ENCODE measurements at regions not wholly inside any gene's neighbourhood (a gene's known extent, or its start where the extent isn't known, plus 50 kb on each side); places are given as distances from the start of the nearest gene placed in this dataset.

DNA sequence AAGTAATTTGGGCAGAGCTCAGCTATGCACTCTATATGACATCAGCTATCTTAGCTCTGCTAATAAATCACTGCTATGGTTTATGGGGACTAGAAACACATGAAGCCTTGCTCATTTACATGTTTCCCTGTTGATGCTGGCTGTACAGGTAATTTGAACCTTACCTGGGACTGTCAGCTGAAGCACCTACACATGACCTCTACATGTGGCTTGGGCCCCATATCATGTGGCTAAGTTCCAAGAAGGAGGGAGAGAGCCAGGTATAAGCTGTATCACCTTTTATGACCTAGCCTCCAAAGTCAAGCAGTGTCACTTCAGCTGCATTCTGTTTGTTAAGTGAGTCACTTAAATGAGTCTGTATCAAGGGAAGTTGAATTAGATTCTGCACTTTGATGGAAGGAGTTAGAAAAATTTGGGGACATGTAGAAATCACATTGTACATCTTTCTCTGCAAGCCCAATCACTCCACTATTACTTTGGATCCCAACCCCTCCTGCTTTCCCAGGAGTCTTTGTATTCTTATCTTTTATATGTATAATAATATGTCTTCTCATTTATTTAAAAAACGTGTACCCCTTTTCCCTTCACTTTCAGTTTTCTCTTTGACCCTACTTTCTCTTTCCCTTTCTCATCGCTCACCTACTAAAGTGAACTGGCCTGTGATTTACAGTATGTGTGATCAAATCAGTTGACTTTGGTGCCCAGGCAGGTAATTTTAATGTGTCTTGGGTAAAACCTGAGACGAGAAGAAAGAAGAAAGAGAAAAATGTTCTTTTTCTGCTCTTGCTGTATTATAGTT is 53.4 kb upstream of the PRKACB start:
- DNase-seq: no peak

DNA sequence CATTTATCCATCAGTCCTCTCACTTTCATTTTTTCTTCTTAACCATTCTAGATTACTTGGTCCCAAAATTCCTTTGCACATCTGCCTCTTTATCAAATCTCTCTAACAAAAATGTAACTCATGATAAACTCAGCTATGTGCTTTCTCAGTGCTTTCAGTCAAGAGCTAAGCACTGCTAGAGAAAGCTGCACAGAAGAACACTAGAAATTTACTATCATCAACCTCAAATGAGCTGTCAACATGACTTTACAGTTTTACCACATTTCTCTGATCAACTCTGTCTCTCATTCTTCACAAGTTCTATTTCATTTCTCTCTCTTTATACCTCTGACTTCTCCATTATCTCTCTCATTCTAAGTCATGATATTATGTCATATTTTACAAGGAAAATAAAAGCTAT is 54.2 kb upstream of the PRKACB start:
- no peak for DNase-seq

- DNase-seq: peak; percentile 77
Measured at GRCh38 chr1:84089465-84089864, 54.6 kb upstream of the PRKACB start.

GRCh38 chr1:84086616-84087015 is 57.5 kb upstream of the PRKACB start:
- DNase-seq: no peak

GRCh38 chr1:84086189-84086588 is 57.9 kb upstream of the PRKACB start:
- no peak for DNase-seq

DNA sequence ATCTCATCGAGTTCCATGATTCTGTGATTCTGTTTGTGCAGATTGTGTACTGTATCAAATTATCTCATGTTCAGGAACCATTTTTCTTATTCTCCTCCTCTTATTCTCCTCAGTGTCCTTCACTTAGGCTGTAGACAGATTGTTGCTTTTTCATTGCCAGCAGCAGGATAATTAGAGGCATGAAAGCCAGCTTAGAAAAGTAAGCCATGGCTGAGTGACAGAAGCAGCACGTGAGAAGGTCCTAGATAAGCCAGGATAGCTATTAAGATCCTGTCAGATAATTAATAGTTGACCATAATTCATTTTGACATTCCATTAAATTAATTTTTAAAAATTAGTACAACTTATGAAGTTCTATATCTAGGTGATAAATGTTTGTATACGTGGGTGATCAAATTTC is 60.8 kb upstream of the PRKACB start:
- no peak for DNase-seq

DNA sequence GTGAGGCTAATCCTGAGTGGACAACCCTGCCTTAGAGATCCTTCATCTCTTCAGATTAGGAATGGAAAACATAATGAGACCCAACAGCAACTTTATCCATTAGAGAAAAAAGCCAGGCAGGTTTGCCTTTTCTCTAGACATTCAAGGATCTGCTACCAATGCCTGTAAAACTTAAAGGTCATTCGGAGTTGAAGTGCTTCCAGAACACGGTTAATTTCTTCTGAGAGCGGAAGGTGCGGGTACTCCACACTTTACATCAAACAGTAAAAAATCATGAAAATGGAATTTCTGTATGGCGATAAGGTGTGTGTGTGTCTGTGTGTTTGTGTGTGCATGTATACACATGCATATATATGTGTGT is 65.2 kb upstream of the PRKACB start:
- no peak for DNase-seq

DNA sequence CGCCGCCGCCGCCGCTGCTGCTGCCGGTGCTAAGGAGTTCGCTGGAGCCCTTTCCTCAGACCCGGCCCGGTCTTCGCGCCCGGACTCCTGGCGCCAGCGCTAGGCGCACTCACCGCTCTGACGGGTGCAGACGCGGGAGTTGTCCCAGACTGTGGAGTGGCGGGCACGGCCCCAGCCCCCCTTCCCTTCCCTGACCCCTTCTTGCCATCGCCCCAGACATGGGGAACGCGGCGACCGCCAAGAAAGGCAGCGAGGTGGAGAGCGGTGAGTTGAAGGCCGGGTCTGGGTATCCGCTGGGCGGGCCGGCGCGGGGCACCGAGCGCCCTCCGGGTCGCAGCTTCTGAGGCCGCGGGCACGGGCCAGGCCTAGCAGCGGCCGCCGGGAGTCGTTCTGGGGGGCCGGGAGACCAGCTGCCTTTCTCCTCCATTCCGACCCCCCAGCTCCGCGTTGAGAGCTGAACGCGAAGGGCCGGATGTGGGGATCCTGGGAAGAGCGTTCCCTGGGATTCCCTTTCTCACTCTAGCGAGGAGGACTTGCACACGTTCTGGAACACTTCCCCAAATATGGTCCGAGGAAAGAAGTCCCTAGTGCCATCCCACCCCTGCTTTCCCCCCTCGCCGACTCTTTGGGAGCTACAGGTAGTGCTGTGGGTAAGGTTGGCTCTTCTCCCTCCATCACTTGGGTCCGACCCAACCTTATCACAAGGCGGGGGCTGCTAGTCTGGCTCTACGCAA is 65.8 kb upstream of the PRKACB start:
- peak; percentile 41 for DNase-seq

DNA sequence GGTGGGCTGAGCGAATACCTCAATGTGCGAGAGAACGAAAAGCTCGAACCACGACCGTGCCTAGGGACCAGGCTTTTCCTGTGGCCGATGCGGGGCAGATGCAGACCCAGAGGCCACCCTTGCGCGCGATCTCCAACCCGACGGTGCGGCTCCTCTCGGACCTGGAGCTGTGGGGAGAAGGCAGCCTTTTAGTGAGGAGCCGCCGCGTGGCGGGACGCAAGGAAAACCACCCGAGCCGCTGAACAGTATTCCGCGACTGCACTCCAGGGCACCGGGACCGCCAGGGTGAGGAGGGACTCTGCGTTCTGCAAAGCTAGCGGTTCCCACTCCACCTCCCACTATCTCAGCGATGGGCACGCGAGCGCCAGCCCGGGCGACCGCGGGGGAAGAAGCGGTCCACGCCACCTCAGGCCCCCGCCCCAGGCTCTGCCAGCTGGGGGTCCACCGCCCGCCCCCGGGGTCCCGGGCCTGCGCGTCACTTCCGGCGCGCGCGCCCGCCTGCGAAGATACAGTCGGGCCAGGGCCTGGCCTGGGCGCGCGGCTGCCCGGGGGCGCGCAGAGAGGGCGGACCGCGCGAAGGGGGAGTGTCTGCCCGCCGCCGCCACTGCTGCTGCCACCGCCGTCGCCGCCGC is 66.5 kb upstream of the PRKACB start:
- peak; percentile 86 for DNase-seq

- DNase-seq: peak; percentile 63
Measured at GRCh38 chr1:84073266-84073665, 70.8 kb upstream of the PRKACB start.

GRCh38 chr1:84069236-84069845 is 70.4 kb upstream of the TTLL7 start:
- DNase-seq: no peak

GRCh38 chr1:84062496-84062895 is 63.6 kb upstream of the TTLL7 start:
- no peak for DNase-seq

DNA sequence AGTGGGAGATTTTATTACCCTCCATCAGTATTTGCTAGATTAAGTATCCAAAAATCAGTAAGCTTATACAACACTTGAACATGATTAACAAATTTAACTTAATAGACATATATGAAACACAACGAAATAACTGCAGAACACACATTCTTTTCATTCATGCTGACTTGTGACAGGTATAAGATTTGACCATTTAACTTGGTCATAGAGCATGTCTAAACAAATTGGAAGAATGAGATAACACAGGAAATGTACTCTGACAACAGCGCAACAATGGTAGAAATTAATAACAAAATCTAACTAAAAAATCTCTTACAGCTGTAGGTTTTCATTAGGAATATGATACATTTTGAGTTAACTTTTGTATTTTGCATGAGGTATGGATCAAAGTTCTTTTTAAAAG is 62.4 kb upstream of the TTLL7 start:
- no peak for DNase-seq

DNA sequence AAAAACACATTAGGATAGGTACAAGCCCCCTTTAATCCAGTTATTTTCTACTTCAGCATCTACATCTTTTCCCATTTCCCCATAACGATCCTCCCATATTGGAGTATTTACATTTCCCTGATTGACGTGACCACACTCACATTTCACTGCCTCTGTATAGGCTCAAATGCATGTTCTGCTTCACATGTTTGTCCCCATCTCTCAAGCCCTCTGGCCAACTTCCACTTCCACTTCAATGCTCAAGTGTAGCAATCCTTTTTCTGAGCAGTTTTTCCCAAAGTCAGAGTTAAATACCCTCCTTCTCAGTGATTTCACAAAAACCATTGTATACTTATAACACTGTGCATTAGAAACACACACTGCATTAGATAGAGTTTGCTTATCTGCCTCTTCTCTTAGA is 61.8 kb upstream of the TTLL7 start:
- no peak for DNase-seq

- no peak for DNase-seq
Measured at GRCh38 chr1:84048820-84049219, 49.9 kb upstream of the TTLL7 start.
